ACC112 (cell line): ENCODE measurements at regions not wholly inside any gene's neighbourhood (a gene's known extent, or its start where the extent isn't known, plus 50 kb on each side); places are given as distances from the start of the nearest gene placed in this dataset.

Experiments
- H2AFZ ChIP-seq: fragments of 200-600 bp; sonication (generic); one replicate; pipeline ENCODE4 v1.6.0; 2017; ENCODE audit warnings: antibody characterized with exemption, low read length; ENCODE audit not compliant: unreplicated experiment
- H3K27ac ChIP-seq: fragments of 200-600 bp; sonication (generic); 2 replicates; pipeline ENCODE4 v1.5.1; 2014; ENCODE audit warnings: low read depth, mild to moderate bottlenecking, antibody characterized with exemption, low read length, moderate library complexity
- H3K27me3 ChIP-seq: fragments of 200-600 bp; sonication (generic); 2 replicates; pipeline ENCODE4 v1.6.1; 2014; ENCODE audit warnings: mild to moderate bottlenecking, antibody characterized with exemption, low read length, moderate library complexity, mixed read lengths; ENCODE audit not compliant: insufficient read depth
- H3K36me3 ChIP-seq: fragments of 200-600 bp; sonication (generic); 2 replicates; pipeline ENCODE4 v1.6.1; 2016; ENCODE audit warnings: mild to moderate bottlenecking, antibody characterized with exemption, low read length, moderate library complexity, mixed read lengths; ENCODE audit not compliant: insufficient read depth
- H3K4me1 ChIP-seq: fragments of 200-600 bp; sonication (generic); one replicate; pipeline ENCODE4 v1.6.1; 2016; ENCODE audit warnings: low read length, mixed read lengths; ENCODE audit not compliant: insufficient read depth, unreplicated experiment, control insufficient read depth
- H3K4me3 ChIP-seq: fragments of 200-600 bp; sonication (generic); 2 replicates; pipeline ENCODE4 v1.5.1; 2014; ENCODE audit warnings: mild to moderate bottlenecking, low read depth, low read length
- H3K79me2 ChIP-seq: fragments of 200-600 bp; sonication (generic); one replicate; pipeline ENCODE4 v1.6.0; 2016; ENCODE audit warnings: low read length; ENCODE audit not compliant: control insufficient read depth, unreplicated experiment, insufficient read depth

- Histone ChIP-seq H3K27ac (no peak overlapping the region), H3K4me1 (no peaks in the 10 kb centered on the region), H2AFZ (peak overlapping the region; percentile 97), H3K27me3 (peaks cover 43% of the 10 kb centered on the region), H3K79me2 (no peaks in the 10 kb centered on the region), H3K36me3 (no peaks in the 10 kb centered on the region), H3K4me3 (peak overlapping the region; percentile 55)
Measured at GRCh38 chr12:112559784-112560183, 141.0 kb downstream of the PTPN11 start.

- Histone ChIP-seq H3K27me3 (peaks cover 60% of the 10 kb centered on the region), H3K4me1 (no peaks in the 10 kb centered on the region), H2AFZ (no peak overlapping the region), H3K36me3 (no peaks in the 10 kb centered on the region), H3K79me2 (no peaks in the 10 kb centered on the region), H3K27ac (no peak overlapping the region), H3K4me3 (no peak overlapping the region)
Measured at GRCh38 chr12:112564160-112564784, 145.5 kb downstream of the PTPN11 start.

DNA sequence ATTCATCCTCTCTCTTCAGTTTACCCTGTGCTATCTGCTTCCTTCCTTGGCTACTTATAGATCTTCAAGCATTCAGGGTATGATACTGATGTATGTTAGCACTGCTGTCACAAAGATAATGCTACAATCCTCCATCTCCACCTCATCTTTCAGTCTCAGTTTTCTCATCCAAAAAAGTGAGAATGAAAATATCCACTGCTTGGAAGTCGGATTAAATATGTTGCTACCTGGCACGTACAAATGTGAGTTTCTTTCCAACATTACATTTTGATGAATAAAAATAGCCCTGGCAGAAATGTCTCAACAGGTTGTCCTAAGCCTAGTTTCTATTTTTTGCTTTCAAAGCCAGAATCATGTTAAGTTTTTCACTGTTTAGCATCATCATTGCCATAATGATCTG lies 149.9 kb downstream of the PTPN11 start:
- peaks cover 76% of the 10 kb centered on the region for H3K27me3 ChIP-seq
- H2AFZ ChIP-seq = no peak overlapping the region
- H3K4me1 ChIP-seq = no peaks in the 10 kb centered on the region
- no peak overlapping the region for H3K27ac ChIP-seq
- no peaks in the 10 kb centered on the region for H3K36me3 ChIP-seq
- no peak overlapping the region for H3K4me3 ChIP-seq
- no peaks in the 10 kb centered on the region for H3K79me2 ChIP-seq

DNA sequence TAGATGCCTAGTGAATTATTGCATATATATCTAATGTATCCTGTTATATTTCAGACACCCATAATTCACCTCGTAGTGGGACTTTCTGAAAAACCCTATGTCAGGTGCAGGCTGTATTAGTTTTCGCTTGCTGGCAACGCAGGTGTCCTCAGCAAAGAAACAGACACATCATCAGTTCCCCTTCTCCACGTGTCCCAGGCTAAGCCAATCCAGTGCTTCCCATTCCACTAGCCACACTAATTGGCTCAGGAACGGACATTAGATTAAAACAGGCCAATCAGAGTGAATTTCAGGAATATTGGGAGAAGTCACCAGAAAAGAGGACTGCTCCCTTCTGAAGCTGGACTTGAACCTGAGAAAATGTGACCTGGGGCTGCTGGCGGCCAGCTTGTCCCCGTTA lies 151.3 kb downstream of the PTPN11 start:
- no peak overlapping the region for H3K27ac ChIP-seq
- H3K27me3 ChIP-seq = peaks cover 73% of the 10 kb centered on the region
- H3K36me3 ChIP-seq = no peaks in the 10 kb centered on the region
- no peak overlapping the region for H2AFZ ChIP-seq
- no peaks in the 10 kb centered on the region for H3K4me1 ChIP-seq
- H3K79me2 ChIP-seq = no peaks in the 10 kb centered on the region
- H3K4me3 ChIP-seq = no peak overlapping the region

DNA sequence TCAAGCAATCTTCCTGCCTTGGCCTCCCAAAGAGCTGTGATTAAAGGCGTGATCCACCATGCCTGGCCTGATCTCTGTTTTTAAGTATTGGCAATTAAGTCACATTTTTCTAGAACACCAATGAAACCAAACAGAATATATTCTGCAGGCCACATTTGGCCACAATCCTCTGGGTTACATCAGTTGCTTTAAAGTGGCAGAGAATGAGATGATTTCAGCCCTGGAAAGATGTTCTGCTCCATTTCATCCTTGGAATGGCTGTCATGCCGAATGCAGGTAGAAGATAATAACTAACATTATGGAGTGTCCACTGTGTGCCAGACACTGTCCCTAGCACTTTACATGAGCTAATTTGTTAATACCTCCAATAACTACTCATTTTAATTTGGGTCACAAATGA lies 154.4 kb downstream of the PTPN11 start:
- no peak overlapping the region for H2AFZ ChIP-seq
- H3K27ac ChIP-seq = no peak overlapping the region
- H3K79me2 ChIP-seq = no peaks in the 10 kb centered on the region
- H3K4me3 ChIP-seq = no peak overlapping the region
- no peaks in the 10 kb centered on the region for H3K4me1 ChIP-seq
- H3K36me3 ChIP-seq = no peaks in the 10 kb centered on the region
- peaks cover 71% of the 10 kb centered on the region for H3K27me3 ChIP-seq

DNA sequence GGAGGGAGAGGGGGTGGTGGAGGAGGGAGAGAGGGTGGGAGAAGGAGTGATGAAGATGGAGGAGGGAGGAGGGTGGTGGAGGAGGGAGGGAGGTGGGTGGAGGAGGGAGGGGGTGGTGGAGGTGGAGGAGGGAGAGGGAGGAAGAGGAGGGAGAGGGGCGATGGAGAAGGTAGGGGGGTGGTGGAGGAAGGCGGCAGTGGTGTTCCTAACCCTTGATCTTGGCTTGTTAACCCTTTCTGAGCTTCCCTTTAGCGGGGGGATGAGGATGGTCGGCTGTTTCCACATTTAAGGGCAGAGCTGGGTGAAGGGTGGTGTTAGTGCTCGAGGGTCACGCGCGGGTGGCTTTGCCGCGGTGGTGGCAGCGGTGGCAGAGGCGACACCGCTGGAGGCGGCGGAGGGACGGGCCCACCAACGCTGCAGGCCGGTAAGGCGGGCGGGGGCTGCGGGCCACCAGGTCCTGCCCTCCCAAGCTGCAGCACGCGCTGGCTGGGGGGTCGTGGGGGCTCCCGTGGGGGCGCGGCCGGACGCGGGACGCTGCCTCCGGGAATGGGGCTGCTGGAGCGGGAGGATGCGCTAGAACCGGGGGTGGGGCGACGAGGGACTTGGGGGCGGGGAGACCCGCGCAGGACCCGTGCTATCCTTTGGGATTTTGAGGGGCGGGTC lies 156.3 kb downstream of the PTPN11 start:
- H3K36me3 ChIP-seq = no peaks in the 10 kb centered on the region
- H3K4me1 ChIP-seq = no peaks in the 10 kb centered on the region
- H3K79me2 ChIP-seq = no peaks in the 10 kb centered on the region
- H3K4me3 ChIP-seq = no peak overlapping the region
- H3K27me3 ChIP-seq = peaks cover 74% of the 10 kb centered on the region
- H3K27ac ChIP-seq = no peak overlapping the region
- H2AFZ ChIP-seq = no peak overlapping the region

GRCh38 chr12:112575559-112576067 lies 156.9 kb downstream of the PTPN11 start:
- no peak overlapping the region for H2AFZ ChIP-seq
- no peak overlapping the region for H3K27ac ChIP-seq
- no peaks in the 10 kb centered on the region for H3K4me1 ChIP-seq
- H3K36me3 ChIP-seq = no peaks in the 10 kb centered on the region
- H3K79me2 ChIP-seq = no peaks in the 10 kb centered on the region
- H3K4me3 ChIP-seq = no peak overlapping the region
- peaks cover 71% of the 10 kb centered on the region for H3K27me3 ChIP-seq

- Histone ChIP-seq H3K79me2 (no peaks in the 10 kb centered on the region), H3K4me3 (no peak overlapping the region), H2AFZ (no peak overlapping the region), H3K27me3 (peaks cover 70% of the 10 kb centered on the region), H3K36me3 (no peaks in the 10 kb centered on the region), H3K27ac (no peak overlapping the region), H3K4me1 (no peaks in the 10 kb centered on the region)
Measured at GRCh38 chr12:112577473-112578329, 159.0 kb downstream of the PTPN11 start.

DNA sequence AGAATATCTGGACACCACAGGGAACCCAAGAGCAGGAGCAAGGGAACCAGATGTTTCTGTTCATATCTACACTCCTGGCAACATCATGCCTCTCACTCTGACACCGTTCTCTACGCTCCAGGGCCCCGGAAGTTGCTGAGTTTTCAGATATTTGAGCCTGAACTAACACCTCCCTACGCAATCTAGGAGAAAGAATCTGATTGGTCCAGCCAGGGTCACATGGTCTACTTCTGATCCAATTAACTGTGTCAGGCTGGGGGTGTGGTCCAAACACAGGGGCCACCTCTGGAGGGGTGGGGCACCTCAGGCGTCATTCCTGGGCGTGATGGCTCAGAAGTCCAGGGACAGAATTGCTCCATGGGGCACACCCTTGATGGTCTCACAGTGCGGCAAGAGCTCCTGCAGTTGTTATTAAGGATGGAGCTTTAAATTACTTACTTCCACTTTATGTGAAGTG lies 165.5 kb downstream of the PTPN11 start:
- H2AFZ ChIP-seq = no peak overlapping the region
- no peaks in the 10 kb centered on the region for H3K79me2 ChIP-seq
- H3K4me1 ChIP-seq = no peaks in the 10 kb centered on the region
- peaks cover 66% of the 10 kb centered on the region for H3K27me3 ChIP-seq
- no peaks in the 10 kb centered on the region for H3K36me3 ChIP-seq
- H3K27ac ChIP-seq = no peak overlapping the region
- H3K4me3 ChIP-seq = no peak overlapping the region

GRCh38 chr12:112586148-112586783 lies 167.5 kb downstream of the PTPN11 start:
- no peak overlapping the region for H2AFZ ChIP-seq

More at GRCh38 chr12:112586148-112586783, 167.5 kb downstream of the PTPN11 start:
- no peak overlapping the region for H3K4me3 ChIP-seq
- no peaks in the 10 kb centered on the region for H3K79me2 ChIP-seq
- H3K4me1 ChIP-seq = peaks cover 3% of the 10 kb centered on the region
- H3K27me3 ChIP-seq = peaks cover 62% of the 10 kb centered on the region
- no peak overlapping the region for H3K27ac ChIP-seq
- H3K36me3 ChIP-seq = no peaks in the 10 kb centered on the region
